ENCODE measurements at regions not wholly inside any gene's neighbourhood (a gene's known extent, or its start where the extent isn't known, plus 50 kb on each side); places are given as distances from the start of the nearest gene placed in this dataset.

GRCh38 chr3:30252474-30252873 is 353.9 kb upstream of the TGFBR2 start:
- H3F3A ChIP-seq (ENCODE audit: low read depth), result no peaks in the 10 kb centered on the region
- no peaks in the 10 kb centered on the region for H4K20me1 ChIP-seq (ENCODE audit: insufficient read depth, low read length, poor library complexity, severe bottlenecking)
- H3K27me3 ChIP-seq (ENCODE audit: insufficient read depth, low read length, poor library complexity, severe bottlenecking), result no peaks in the 10 kb centered on the region
- TF ChIP-seq CTCF (conservative IDR thresholded peaks at IDR 0.05; ENCODE audit: low read length), result no peak
- no peak for TF ChIP-seq EZH2phosphoT487 (IDR thresholded peaks at IDR 0.05; ENCODE audit: borderline replicate concordance)
- H2AFZ ChIP-seq (ENCODE audit: low read length), result no peak overlapping the region
- peaks cover 29% of the 10 kb centered on the region for H3K4me1 ChIP-seq (ENCODE audit: insufficient read depth, low read length, poor library complexity, severe bottlenecking)
- H3K36me3 ChIP-seq (ENCODE audit: insufficient read depth, low read length), result no peaks in the 10 kb centered on the region
- no peaks in the 10 kb centered on the region for H3K9me3 ChIP-seq (ENCODE audit: insufficient read depth, low read depth, low read length)
- H3K79me2 ChIP-seq (ENCODE audit: insufficient read depth, low read length), result no peaks in the 10 kb centered on the region
- no peak overlapping the region for H3K4me3 ChIP-seq (ENCODE audit: low read length, poor library complexity, severe bottlenecking)
- no peak overlapping the region for H3K9ac ChIP-seq (ENCODE audit: low read depth, low read length, poor library complexity, severe bottlenecking)
- no peak overlapping the region for H3K4me2 ChIP-seq (ENCODE audit: low read depth, low read length, poor library complexity, severe bottlenecking)
- no peaks in the 10 kb centered on the region for H3K9me2 ChIP-seq (replicated peaks; ENCODE audit: low read depth, low read length)

GRCh38 chr3:30253832-30254231 is 352.6 kb upstream of the TGFBR2 start:
- H3K4me3 ChIP-seq (ENCODE audit: low read length, poor library complexity, severe bottlenecking), result no peak overlapping the region
- no peak overlapping the region for H2AFZ ChIP-seq (ENCODE audit: low read length)
- no peaks in the 10 kb centered on the region for H3K27me3 ChIP-seq (ENCODE audit: insufficient read depth, low read length, poor library complexity, severe bottlenecking)
- no peaks in the 10 kb centered on the region for H3K79me2 ChIP-seq (ENCODE audit: insufficient read depth, low read length)
- H3K9ac ChIP-seq (ENCODE audit: low read depth, low read length, poor library complexity, severe bottlenecking), result no peak overlapping the region
- no peaks in the 10 kb centered on the region for H4K20me1 ChIP-seq (ENCODE audit: insufficient read depth, low read length, poor library complexity, severe bottlenecking)
- TF ChIP-seq EZH2phosphoT487 (IDR thresholded peaks at IDR 0.05; ENCODE audit: borderline replicate concordance) (no peak), CTCF (conservative IDR thresholded peaks at IDR 0.05; ENCODE audit: low read length) (no peak)
- H3K36me3 ChIP-seq (ENCODE audit: insufficient read depth, low read length), result no peaks in the 10 kb centered on the region
- no peaks in the 10 kb centered on the region for H3K9me2 ChIP-seq (replicated peaks; ENCODE audit: low read depth, low read length)
- H3F3A ChIP-seq (ENCODE audit: low read depth), result no peaks in the 10 kb centered on the region
- no peak overlapping the region for H3K4me2 ChIP-seq (ENCODE audit: low read depth, low read length, poor library complexity, severe bottlenecking)
- peaks cover 30% of the 10 kb centered on the region for H3K4me1 ChIP-seq (ENCODE audit: insufficient read depth, low read length, poor library complexity, severe bottlenecking)
- no peaks in the 10 kb centered on the region for H3K9me3 ChIP-seq (ENCODE audit: insufficient read depth, low read depth, low read length)

- H3K9me3 ChIP-seq (ENCODE audit: insufficient read depth, low read depth, low read length), result no peaks in the 10 kb centered on the region
- H3K27me3 ChIP-seq (ENCODE audit: insufficient read depth, low read length, poor library complexity, severe bottlenecking), result no peaks in the 10 kb centered on the region
- TF ChIP-seq CTCF (conservative IDR thresholded peaks at IDR 0.05; ENCODE audit: low read length) (no peak), EZH2phosphoT487 (IDR thresholded peaks at IDR 0.05; ENCODE audit: borderline replicate concordance) (no peak)
- no peak overlapping the region for H2AFZ ChIP-seq (ENCODE audit: low read length)
- H3K79me2 ChIP-seq (ENCODE audit: insufficient read depth, low read length), result no peaks in the 10 kb centered on the region
- H3K9me2 ChIP-seq (replicated peaks; ENCODE audit: low read depth, low read length), result no peaks in the 10 kb centered on the region
- H3K4me1 ChIP-seq (ENCODE audit: insufficient read depth, low read length, poor library complexity, severe bottlenecking), result peaks cover 16% of the 10 kb centered on the region
- H3K36me3 ChIP-seq (ENCODE audit: insufficient read depth, low read length), result no peaks in the 10 kb centered on the region
- H3F3A ChIP-seq (ENCODE audit: low read depth), result no peaks in the 10 kb centered on the region
- H3K4me2 ChIP-seq (ENCODE audit: low read depth, low read length, poor library complexity, severe bottlenecking), result no peak overlapping the region
- H3K9ac ChIP-seq (ENCODE audit: low read depth, low read length, poor library complexity, severe bottlenecking), result no peak overlapping the region
- no peak overlapping the region for H3K4me3 ChIP-seq (ENCODE audit: low read length, poor library complexity, severe bottlenecking)
- H4K20me1 ChIP-seq (ENCODE audit: insufficient read depth, low read length, poor library complexity, severe bottlenecking), result no peaks in the 10 kb centered on the region
These were observed 349.9 kb upstream of the TGFBR2 start for GRCh38 chr3:30256474-30256873.
